Transverse colon (tissue), 4 donors: ENCODE measurements at regions not wholly inside any gene's neighbourhood (a gene's known extent, or its start where the extent isn't known, plus 50 kb on each side); places are given as distances from the start of the nearest gene placed in this dataset.

Experiments
- CTCF ChIP-seq, 5 experiments: fragments of 200-600 bp in 3 of 5; fragments of 450-650 bp in 2 of 5; sonication (generic) in 3 of 5; IDR thresholded peaks; 1 replicate in 2 of 5; 2 replicates in 3 of 5; pipeline ENCODE4 v1.5.1; 2016 to 2017; ENCODE audit warnings: antibody characterized with exemption in 5 of 5, inconsistent platforms in 3 of 5, mild to moderate bottlenecking in 2 of 5, moderate library complexity in 1 of 5
- EP300 ChIP-seq: sonication (generic); formaldehyde crosslinking; IDR thresholded peaks from one replicate; pipeline ENCODE4 v1.6.1; 2017; ENCODE audit warnings: antibody characterized with exemption, low read depth
- POLR2A ChIP-seq: fragments of 450-650 bp; IDR thresholded peaks from one replicate; pipeline ENCODE4 v1.6.1; 2016; ENCODE audit warnings: antibody characterized with exemption, mild to moderate bottlenecking, moderate library complexity
- POLR2AphosphoS5 ChIP-seq, 3 donors: sonication (generic); formaldehyde crosslinking; IDR thresholded peaks; one replicate each; pipeline ENCODE4 v1.6.1; 2016; ENCODE audit warnings: antibody characterized with exemption in 3 of 3

- no peak for TF ChIP-seq POLR2AphosphoS5 (IDR thresholded peaks at IDR 0.05)
- TF ChIP-seq POLR2A, result no peak
- TF ChIP-seq CTCF (IDR thresholded peaks at IDR 0.05), result no peak
- TF ChIP-seq EP300, result no peak
Measured at GRCh38 chr1:58890609-58891008, 106.8 kb upstream of the JUN start.
